ENCODE measurements at regions not wholly inside any gene's neighbourhood (a gene's known extent, or its start where the extent isn't known, plus 50 kb on each side); places are given as distances from the start of the nearest gene placed in this dataset.

- H3K4me3 ChIP-seq: no peak overlapping the region
- CTCF ChIA-PET: no interaction called here
- no peak overlapping the region for H3K4me2 ChIP-seq (ENCODE audit: control insufficient read depth, insufficient read depth)
- no peaks in the 10 kb centered on the region; a peak in 1 of 4 replicates for H3K27me3 ChIP-seq (replicated peaks in 1 of 2; ENCODE audit: control insufficient read depth in 2 of 2, insufficient read depth in 2 of 2, low read length in 1 of 2)
- FAIRE-seq (no peak), DNase-seq (ENCODE audit: low read depth, low spot score) (no peak), ATAC-seq (no peak)
- no peaks in the 10 kb centered on the region for H3K79me2 ChIP-seq (ENCODE audit: control insufficient read depth, insufficient read depth, low read length)
- H2AFZ ChIP-seq (ENCODE audit: control insufficient read depth, low read depth, low read length): no peak overlapping the region
- H3K9ac ChIP-seq (ENCODE audit: control insufficient read depth, insufficient read depth, low read length): no peak overlapping the region
- no peaks in the 10 kb centered on the region for H3K4me1 ChIP-seq (ENCODE audit: control insufficient read depth, insufficient read depth, low read length)
- RAD21 ChIA-PET (ENCODE audit: unreplicated experiment): no interaction called here
- no peak overlapping the region for H3K27ac ChIP-seq (ENCODE audit: control insufficient read depth, insufficient read depth)
- SMC1A ChIA-PET (ENCODE audit: uncharacterized antibody, unreplicated experiment): no interaction called here
- POLR2A ChIA-PET: no interaction called here
- no TSS peak for BruUV-seq (replicated peaks)
- no peaks in the 10 kb centered on the region for H3K9me3 ChIP-seq (replicated peaks; ENCODE audit: control insufficient read depth, insufficient read depth, low read length)
- H4K20me1 ChIP-seq (ENCODE audit: control insufficient read depth, insufficient read depth): no peaks in the 10 kb centered on the region
- H3K36me3 ChIP-seq (ENCODE audit: control insufficient read depth in 2 of 2, insufficient read depth in 2 of 2, low read length in 1 of 2): no peaks in the 10 kb centered on the region
- TF ChIP-seq ZSCAN29 (IDR thresholded peaks at IDR 0.05) (no peak), CEBPB (IDR thresholded peaks at IDR 0.05; ENCODE audit: borderline replicate concordance in 1 of 2, low read depth in 2 of 2, low read length in 2 of 2) (no peak), CBX3 (IDR thresholded peaks at IDR 0.05; ENCODE audit: borderline replicate concordance, low read depth) (no peak), ZBTB33 (IDR thresholded peaks at IDR 0.05) (no peak), STAT1 (conservative IDR thresholded peaks at IDR 0.05) (no peak), MTA2 (IDR thresholded peaks at IDR 0.05; ENCODE audit: low read depth) (no peak), JUND (IDR thresholded peaks at IDR 0.05; ENCODE audit: low read depth, low read length) (no peak), ZNF207 (IDR thresholded peaks at IDR 0.05; ENCODE audit: borderline replicate concordance) (no peak), CEBPZ (IDR thresholded peaks at IDR 0.05; ENCODE audit: low read depth, low read length) (no peak), PKNOX1 (IDR thresholded peaks at IDR 0.05) (no peak)
- 0% methylated on average over 1 of the region's 1 CpG for WGBS (ENCODE audit: insufficient coverage, insufficient replicate concordance, low lambda C conversion rate, missing lambda C conversion rate)
- intact Hi-C loops (cut with micrococcal nuclease; ENCODE audit: unreplicated experiment) (no loop called here), in situ Hi-C loops (cut with MboI) (no loop called here)
Observed at GRCh38 chr6:126907312-126907711, 211.2 kb upstream of the RSPO3 start.

Measured in GM12878 (cell line).